Panc1 (cell line): ENCODE measurements at regions not wholly inside any gene's neighbourhood (a gene's known extent, or its start where the extent isn't known, plus 50 kb on each side); places are given as distances from the start of the nearest gene placed in this dataset.

Experiments used
- ATAC-seq: fragments of 200-7000 bp; cut with Tn5 transposase; 2 replicates; pipeline ENCODE4 v1.9.1; 2020; ENCODE audit warnings: mild to moderate bottlenecking, moderate library complexity
- BruUV-seq: library from RNA; stranded (reverse); fragments of 400-500 nt; replicated peaks from 2 replicates; lab custom pipeline; 2021; lab: Mats Ljungman, UMichigan
- CTCF ChIA-PET: fragments of 300-600 bp; sonication (Branson Sonifier 250); formaldehyde crosslinking; loops from one replicate; lab custom pipeline; 2022; ENCODE audit warnings: antibody characterized with exemption; lab: Charles Lee
- POLR2A ChIA-PET: fragments of 300-600 bp; sonication (Branson Sonifier 250); formaldehyde crosslinking; loops from one replicate; lab custom pipeline; 2022; ENCODE audit warnings: antibody characterized with exemption; lab: Charles Lee
- DNase-seq: peaks from one replicate; pipeline ENCODE4 v3.0.0-alpha.2; 2010; ENCODE audit warnings: low read depth, low spot score
- H3K27ac ChIP-seq: 2 replicates; pipeline ENCODE4 v1.5.1; 2011; ENCODE audit warnings: mild to moderate bottlenecking, low read length, inconsistent platforms
- H3K27me3 ChIP-seq: fragments of 200-500 bp; sonication (Bioruptor generic); 2 replicates; pipeline ENCODE4 v1.6.0; 2014; ENCODE audit warnings: low read length, inconsistent platforms; ENCODE audit not compliant: control insufficient read depth, insufficient read depth
- H3K36me3 ChIP-seq: fragments of 200-500 bp; sonication (Bioruptor generic); 2 replicates; pipeline ENCODE4 v1.5.1; 2014; ENCODE audit warnings: inconsistent platforms, mild to moderate bottlenecking, low read length, moderate library complexity; ENCODE audit not compliant: control insufficient read depth, insufficient read depth
- H3K4me1 ChIP-seq: 2 replicates; pipeline ENCODE4 v1.5.1; 2011; ENCODE audit warnings: inconsistent platforms, mild to moderate bottlenecking, low read length, moderate library complexity; ENCODE audit not compliant: control insufficient read depth, insufficient read depth
- H3K4me3 ChIP-seq, 2 experiments: 2 replicates each; pipeline ENCODE4 v1.5.1; 2011 to 2012; ENCODE audit warnings: low read depth in 2 of 2, low read length in 2 of 2, mild to moderate bottlenecking in 2 of 2, inconsistent platforms in 1 of 2, moderate library complexity in 1 of 2
- H3K9me3 ChIP-seq: fragments of 200-500 bp; sonication (Bioruptor generic); 2 replicates; pipeline ENCODE4 v1.5.1; 2014; ENCODE audit warnings: low read depth, mild to moderate bottlenecking, inconsistent platforms, low read length, moderate library complexity; ENCODE audit not compliant: control insufficient read depth, insufficient read depth
- CTCF ChIP-seq: fragments of 450-650 bp; IDR thresholded peaks from 2 replicates; pipeline ENCODE4 v1.5.1; 2017; ENCODE audit warnings: mild to moderate bottlenecking
- POLR2AphosphoS5 ChIP-seq: IDR thresholded peaks from 2 replicates; pipeline ENCODE4 v1.6.1; 2012; ENCODE audit warnings: mild to moderate bottlenecking, low read depth, low read length, moderate library complexity
- REST ChIP-seq, 2 experiments: IDR thresholded peaks; 2 replicates each; pipeline ENCODE4 v1.6.1; 2011 to 2012; ENCODE audit warnings: low read depth in 2 of 2, control low read depth in 1 of 2, low read length in 1 of 2, mild to moderate bottlenecking in 1 of 2, moderate library complexity in 1 of 2; ENCODE audit not compliant: insufficient read depth in 1 of 2
- SIN3A ChIP-seq: IDR thresholded peaks from 2 replicates; pipeline ENCODE4 v1.6.1; 2012; ENCODE audit warnings: low read depth, mild to moderate bottlenecking, low read length, moderate library complexity, borderline replicate concordance; ENCODE audit not compliant: insufficient read depth
- TCF7L2 ChIP-seq: IDR thresholded peaks from 2 replicates; pipeline ENCODE4 v1.6.1; 2011; ENCODE audit warnings: mild to moderate bottlenecking, low read depth, low read length, inconsistent platforms
- in situ Hi-C: cut with HindIII; loops from 2 replicates; pipeline ENCODE4 v1.10.0; 2016; ENCODE audit warnings: low sequenced_read_pairs, low pct_unique_long_range_greater_than_20kb
- intact Hi-C: fragments of 100-400 bp; cut with micrococcal nuclease; formaldehyde crosslinking; loops from one replicate; pipeline ENCODE4 v1.10.0; 2022; ENCODE audit not compliant: unreplicated experiment

- intact Hi-C loops = loop anchor here (5.0 kb wide), 1 partner anchor 228 kb away; no protein-coding TSS in a partner anchor
- in situ Hi-C loops = no loop called here
- no peaks in the 10 kb centered on the region for H3K4me1 ChIP-seq
- CTCF ChIA-PET = no interaction called here
- no TSS peak for BruUV-seq
- no peak overlapping the region for H3K4me3 ChIP-seq
- POLR2A ChIA-PET = no interaction called here
- no peaks in the 10 kb centered on the region for H3K36me3 ChIP-seq
- TF ChIP-seq REST (IDR thresholded peaks at IDR 0.05; ENCODE audit: insufficient read depth in 1 of 2, low read depth in 2 of 2, low read length in 1 of 2) (no peak), CTCF (no peak), SIN3A (no peak), POLR2AphosphoS5 (no peak), TCF7L2 (no peak)
- H3K27me3 ChIP-seq = no peaks in the 10 kb centered on the region; the same call in 1 of the 2 replicates
- DNase-seq (no peak), ATAC-seq (no peak)
- no peaks in the 10 kb centered on the region for H3K9me3 ChIP-seq
- no peak overlapping the region for H3K27ac ChIP-seq
Measured at GRCh38 chr15:38164507-38164906, 88.1 kb upstream of the SPRED1 start.

GRCh38 chr15:38168467-38169070 lies 84.1 kb upstream of the SPRED1 start:
- BruUV-seq = no TSS peak
- ATAC-seq (no peak), DNase-seq (no peak)
- no peak overlapping the region for H3K4me3 ChIP-seq
- no peaks in the 10 kb centered on the region for H3K4me1 ChIP-seq
- ChIA-PET POLR2A (no interaction called here), CTCF (no interaction called here)
- peaks cover 3% of the 10 kb centered on the region for H3K27me3 ChIP-seq
- H3K36me3 ChIP-seq = no peaks in the 10 kb centered on the region
- H3K9me3 ChIP-seq = no peaks in the 10 kb centered on the region
- intact Hi-C loops = no loop called here
- no peak overlapping the region for H3K27ac ChIP-seq
- TF ChIP-seq TCF7L2 = no peak
- no peak for TF ChIP-seq REST (IDR thresholded peaks at IDR 0.05; ENCODE audit: insufficient read depth in 1 of 2, low read depth in 2 of 2, low read length in 1 of 2)
- no peak for TF ChIP-seq SIN3A
- no peak for TF ChIP-seq POLR2AphosphoS5
- TF ChIP-seq CTCF = no peak
- in situ Hi-C loops = no loop called here
